Neural progenitor cell (in vitro differentiated cells): ENCODE measurements at regions not wholly inside any gene's neighbourhood (a gene's known extent, or its start where the extent isn't known, plus 50 kb on each side); places are given as distances from the start of the nearest gene placed in this dataset.

ENCODE experiments used
- CTCF ChIP-seq: fragments of 200-600 bp; sonication (generic); IDR thresholded peaks from 2 replicates; pipeline ENCODE4 v1.5.1; 2017; ENCODE audit warnings: antibody characterized with exemption, mild to moderate bottlenecking
- EZH2 ChIP-seq: fragments of 200-600 bp; sonication (generic); IDR thresholded peaks from 2 replicates; pipeline ENCODE4 v1.6.1; 2017; ENCODE audit warnings: antibody characterized with exemption, mild to moderate bottlenecking, moderate library complexity
- EZH2phosphoT487 ChIP-seq: fragments of 200-600 bp; sonication (generic); IDR thresholded peaks from 2 replicates; pipeline ENCODE4 v1.6.1; 2017; ENCODE audit warnings: antibody characterized with exemption

- TF ChIP-seq CTCF (no peak), EZH2phosphoT487 (no peak), EZH2 (no peak)
These were observed 655.4 kb downstream of the RWDD3 start for GRCh38 chr1:95889400-95889799.
